22Rv1 (cell line): ENCODE measurements at regions not wholly inside any gene's neighbourhood (a gene's known extent, or its start where the extent isn't known, plus 50 kb on each side); places are given as distances from the start of the nearest gene placed in this dataset.

Experiments used
- ZFX ChIP-seq: fragments of 450-650 bp; IDR thresholded peaks from 2 replicates; pipeline ENCODE4 v1.6.1; 2017; ENCODE audit warnings: antibody characterized with exemption, borderline replicate concordance
- TF ChIP-seq, protein P1 (sequence below): fragments of 450-650 bp; IDR thresholded peaks from 2 replicates; pipeline ENCODE4 v1.5.1; 2017; ENCODE audit warnings: mild to moderate bottlenecking

DNA sequence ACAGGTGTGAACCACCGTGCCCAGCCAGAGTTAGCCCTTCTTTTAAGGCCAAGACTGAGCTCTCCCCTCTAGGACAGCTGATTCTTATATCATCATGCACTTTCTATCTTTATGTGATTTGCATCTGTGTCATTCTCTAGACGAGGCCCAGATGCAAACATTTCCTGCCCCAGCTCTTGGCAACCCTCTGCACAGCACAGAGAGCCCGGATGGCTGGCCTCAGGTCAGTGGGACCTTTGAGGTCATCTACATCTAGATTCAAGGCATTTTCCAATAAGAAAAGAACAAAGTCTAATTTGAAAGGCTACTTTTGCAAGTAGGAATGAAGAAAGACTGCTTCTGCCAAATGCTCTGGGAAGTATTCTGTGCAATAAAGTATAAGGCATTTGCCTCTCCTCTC, 109.0 kb upstream of the DAB2 start:
- TF ChIP-seq, protein P1, sequence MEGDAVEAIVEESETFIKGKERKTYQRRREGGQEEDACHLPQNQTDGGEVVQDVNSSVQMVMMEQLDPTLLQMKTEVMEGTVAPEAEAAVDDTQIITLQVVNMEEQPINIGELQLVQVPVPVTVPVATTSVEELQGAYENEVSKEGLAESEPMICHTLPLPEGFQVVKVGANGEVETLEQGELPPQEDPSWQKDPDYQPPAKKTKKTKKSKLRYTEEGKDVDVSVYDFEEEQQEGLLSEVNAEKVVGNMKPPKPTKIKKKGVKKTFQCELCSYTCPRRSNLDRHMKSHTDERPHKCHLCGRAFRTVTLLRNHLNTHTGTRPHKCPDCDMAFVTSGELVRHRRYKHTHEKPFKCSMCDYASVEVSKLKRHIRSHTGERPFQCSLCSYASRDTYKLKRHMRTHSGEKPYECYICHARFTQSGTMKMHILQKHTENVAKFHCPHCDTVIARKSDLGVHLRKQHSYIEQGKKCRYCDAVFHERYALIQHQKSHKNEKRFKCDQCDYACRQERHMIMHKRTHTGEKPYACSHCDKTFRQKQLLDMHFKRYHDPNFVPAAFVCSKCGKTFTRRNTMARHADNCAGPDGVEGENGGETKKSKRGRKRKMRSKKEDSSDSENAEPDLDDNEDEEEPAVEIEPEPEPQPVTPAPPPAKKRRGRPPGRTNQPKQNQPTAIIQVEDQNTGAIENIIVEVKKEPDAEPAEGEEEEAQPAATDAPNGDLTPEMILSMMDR = no peak
- TF ChIP-seq ZFX = no peak
